Sigmoid colon (tissue), 4 donors: ENCODE measurements at regions not wholly inside any gene's neighbourhood (a gene's known extent, or its start where the extent isn't known, plus 50 kb on each side); places are given as distances from the start of the nearest gene placed in this dataset.

Source experiments
- CTCF ChIP-seq, 4 experiments: fragments of 450-650 bp in 3 of 4; fragments of 200-600 bp in 1 of 4; IDR thresholded peaks; one replicate each; pipeline ENCODE4 v1.5.1; 2016 to 2019; ENCODE audit warnings: antibody characterized with exemption in 4 of 4, mild to moderate bottlenecking in 3 of 4, moderate library complexity in 2 of 4
- EP300 ChIP-seq, 4 donors: sonication (generic); formaldehyde crosslinking; IDR thresholded peaks; one replicate each; pipeline ENCODE4 v1.6.1; 2017; ENCODE audit warnings: antibody characterized with exemption in 4 of 4
- POLR2A ChIP-seq, 2 donors: fragments of 450-650 bp; IDR thresholded peaks; one replicate each; pipeline ENCODE4 v1.6.1; 2016; ENCODE audit warnings: antibody characterized with exemption in 2 of 2, mild to moderate bottlenecking in 2 of 2, moderate library complexity in 2 of 2

GRCh38 chrX:98398542-98398941 lies 1514.8 kb downstream of the RPA4 start:
- TF ChIP-seq POLR2A (IDR thresholded peaks at IDR 0.05) (no peak), CTCF (IDR thresholded peaks at IDR 0.05) (no peak), EP300 (IDR thresholded peaks at IDR 0.05) (no peak)
